HL-60 (cell line): ENCODE measurements at regions not wholly inside any gene's neighbourhood (a gene's known extent, or its start where the extent isn't known, plus 50 kb on each side); places are given as distances from the start of the nearest gene placed in this dataset.

Experiments used
- DNase-seq, 2 experiments: peaks; one replicate each; pipeline ENCODE4 v3.0.0-alpha.2; 2010 to 2020; ENCODE audit warnings: low read depth in 1 of 2, low spot score in 1 of 2
- H3K27ac ChIP-seq: fragments of 250-450 bp; sonication (Bioruptor Pico); replicated peaks from 2 replicates; pipeline ENCODE4 v1.5.1; 2020; ENCODE audit warnings: mild to moderate bottlenecking, moderate library complexity
- H3K27me3 ChIP-seq: fragments of 250-450 bp; sonication (Bioruptor Pico); 2 replicates; pipeline ENCODE4 v1.5.1; 2021; ENCODE audit warnings: mild to moderate bottlenecking, moderate library complexity; ENCODE audit not compliant: insufficient read depth, poor library complexity, severe bottlenecking
- H3K4me3 ChIP-seq: replicated peaks from 2 replicates; pipeline ENCODE4 v1.5.1; 2011; ENCODE audit warnings: mild to moderate bottlenecking, control low read depth, low read length; ENCODE audit not compliant: insufficient read depth
- GABPA ChIP-seq: IDR thresholded peaks from 2 replicates; pipeline ENCODE4 v1.6.1; 2012; ENCODE audit warnings: low read depth
- POLR2AphosphoS5 ChIP-seq: IDR thresholded peaks from 2 replicates; pipeline ENCODE4 v1.6.1; 2012; ENCODE audit warnings: low read depth
- REST ChIP-seq: IDR thresholded peaks from 2 replicates; pipeline ENCODE4 v1.6.1; 2012; ENCODE audit warnings: low read depth; ENCODE audit not compliant: insufficient replicate concordance
- SPI1 ChIP-seq: IDR thresholded peaks from 2 replicates; pipeline ENCODE4 v1.6.1; 2012; ENCODE audit warnings: low read depth, mild to moderate bottlenecking, borderline replicate concordance
- TF ChIP-seq, protein P1 (sequence below): IDR thresholded peaks from one replicate; pipeline ENCODE4 v1.5.1; 2011; ENCODE audit warnings: low read length, control low read depth, inconsistent platforms; ENCODE audit not compliant: insufficient read depth

GRCh38 chr10:78830976-78831375, 237.8 kb upstream of the ZMIZ1 start:
- H3K27me3 ChIP-seq: no peaks in the 10 kb centered on the region
- DNase-seq: no peak
- no peak overlapping the region for H3K27ac ChIP-seq
- H3K4me3 ChIP-seq: no peak overlapping the region
- TF ChIP-seq REST (no peak), GABPA (no peak), POLR2AphosphoS5 (no peak), SPI1 (no peak)
- TF ChIP-seq, protein P1, sequence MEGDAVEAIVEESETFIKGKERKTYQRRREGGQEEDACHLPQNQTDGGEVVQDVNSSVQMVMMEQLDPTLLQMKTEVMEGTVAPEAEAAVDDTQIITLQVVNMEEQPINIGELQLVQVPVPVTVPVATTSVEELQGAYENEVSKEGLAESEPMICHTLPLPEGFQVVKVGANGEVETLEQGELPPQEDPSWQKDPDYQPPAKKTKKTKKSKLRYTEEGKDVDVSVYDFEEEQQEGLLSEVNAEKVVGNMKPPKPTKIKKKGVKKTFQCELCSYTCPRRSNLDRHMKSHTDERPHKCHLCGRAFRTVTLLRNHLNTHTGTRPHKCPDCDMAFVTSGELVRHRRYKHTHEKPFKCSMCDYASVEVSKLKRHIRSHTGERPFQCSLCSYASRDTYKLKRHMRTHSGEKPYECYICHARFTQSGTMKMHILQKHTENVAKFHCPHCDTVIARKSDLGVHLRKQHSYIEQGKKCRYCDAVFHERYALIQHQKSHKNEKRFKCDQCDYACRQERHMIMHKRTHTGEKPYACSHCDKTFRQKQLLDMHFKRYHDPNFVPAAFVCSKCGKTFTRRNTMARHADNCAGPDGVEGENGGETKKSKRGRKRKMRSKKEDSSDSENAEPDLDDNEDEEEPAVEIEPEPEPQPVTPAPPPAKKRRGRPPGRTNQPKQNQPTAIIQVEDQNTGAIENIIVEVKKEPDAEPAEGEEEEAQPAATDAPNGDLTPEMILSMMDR: no peak

DNA sequence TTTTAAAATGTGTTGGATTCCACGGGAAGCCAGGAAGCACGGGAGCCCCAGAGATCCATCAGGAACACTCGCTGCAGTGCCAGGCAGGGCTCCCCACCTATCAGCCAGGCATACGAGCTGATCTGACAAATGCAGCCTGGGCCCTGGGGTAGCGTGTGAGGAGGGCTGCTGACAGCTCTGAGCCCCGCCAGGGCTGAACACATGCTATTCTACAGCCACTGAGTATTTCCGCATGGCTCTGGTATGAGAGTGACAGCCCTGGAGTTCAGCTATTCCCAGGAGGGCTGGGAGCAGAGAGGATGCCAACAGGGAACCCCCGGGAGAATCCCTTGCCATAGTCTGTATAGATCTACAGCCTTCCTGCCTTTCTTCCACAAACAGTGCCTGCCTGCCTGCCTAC, 237.3 kb upstream of the ZMIZ1 start:
- Histone ChIP-seq H3K4me3 (no peak overlapping the region), H3K27me3 (no peaks in the 10 kb centered on the region), H3K27ac (no peak overlapping the region)
- TF ChIP-seq, protein P1: no peak
- TF ChIP-seq REST (no peak), SPI1 (no peak), GABPA (no peak), POLR2AphosphoS5 (no peak)
- DNase-seq: no peak

DNA sequence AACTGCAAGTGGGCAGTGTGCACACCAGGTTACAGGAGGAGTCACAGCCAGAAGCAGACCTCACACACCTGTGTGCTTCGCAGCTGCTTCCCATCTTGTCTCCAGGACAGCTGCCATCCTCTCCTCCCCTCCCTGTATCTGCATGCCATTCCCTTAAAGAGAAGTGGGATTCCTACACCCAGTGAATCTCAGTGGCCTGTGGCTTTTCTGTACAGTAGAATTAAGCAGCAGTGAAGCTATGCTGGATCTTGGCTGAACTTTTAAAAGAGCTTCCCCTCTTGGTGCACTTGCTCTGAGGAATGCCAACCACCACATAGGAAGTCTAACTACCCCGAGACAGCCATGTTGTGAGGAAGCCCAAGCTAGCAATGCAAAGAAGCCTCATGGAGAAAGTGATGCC, 236.5 kb upstream of the ZMIZ1 start:
- H3K27ac ChIP-seq: no peak overlapping the region

More for the DNA sequence above, 236.5 kb upstream of the ZMIZ1 start:
- TF ChIP-seq POLR2AphosphoS5: no peak
- TF ChIP-seq REST: no peak
- DNase-seq: no peak
- no peak overlapping the region for H3K4me3 ChIP-seq
- no peaks in the 10 kb centered on the region for H3K27me3 ChIP-seq
